ENCODE measurements at regions not wholly inside any gene's neighbourhood (a gene's known extent, or its start where the extent isn't known, plus 50 kb on each side); places are given as distances from the start of the nearest gene placed in this dataset.

GRCh38 chr15:91783008-91783407 lies 70.5 kb upstream of the SLCO3A1 start:
- H3K27ac ChIP-seq, result no peak overlapping the region
- TF ChIP-seq CTCF (conservative IDR thresholded peaks at IDR 0.05), result no peak

- TF ChIP-seq CTCF (conservative IDR thresholded peaks at IDR 0.05), result no peak
- H3K27ac ChIP-seq, result no peak overlapping the region
These were observed 70.1 kb upstream of the SLCO3A1 start for GRCh38 chr15:91783451-91783850.

- no peak for TF ChIP-seq CTCF (conservative IDR thresholded peaks at IDR 0.05)
These were observed 68.4 kb upstream of the SLCO3A1 start for GRCh38 chr15:91784973-91785709.

GRCh38 chr15:91787198-91787597 lies 66.3 kb upstream of the SLCO3A1 start:
- TF ChIP-seq CTCF (conservative IDR thresholded peaks at IDR 0.05), result no peak
- no peak overlapping the region for H3K27ac ChIP-seq

More at GRCh38 chr15:91784973-91785709, 68.4 kb upstream of the SLCO3A1 start:
- no peak overlapping the region for H3K27ac ChIP-seq

- no peak for TF ChIP-seq CTCF (conservative IDR thresholded peaks at IDR 0.05)
- no peak overlapping the region for H3K27ac ChIP-seq
These were observed 64.4 kb upstream of the SLCO3A1 start for GRCh38 chr15:91789136-91789535.

GRCh38 chr15:91790836-91791235 lies 62.7 kb upstream of the SLCO3A1 start:
- H3K27ac ChIP-seq, result no peak overlapping the region
- TF ChIP-seq CTCF (conservative IDR thresholded peaks at IDR 0.05), result no peak

GRCh38 chr15:91793771-91794170 lies 59.7 kb upstream of the SLCO3A1 start:
- no peak overlapping the region for H3K27ac ChIP-seq
- no peak for TF ChIP-seq CTCF (conservative IDR thresholded peaks at IDR 0.05)
